Karpas-422 (cell line): ENCODE measurements at regions not wholly inside any gene's neighbourhood (a gene's known extent, or its start where the extent isn't known, plus 50 kb on each side); places are given as distances from the start of the nearest gene placed in this dataset.

Source experiments
- DNase-seq: peaks from one replicate; pipeline ENCODE4 v3.0.0-alpha.2; 2015
- H2AFZ ChIP-seq: fragments of 200-600 bp; sonication (generic); 2 replicates; pipeline ENCODE4 v1.6.1; 2014; ENCODE audit warnings: antibody characterized with exemption, low read length, mixed read lengths
- H3K27ac ChIP-seq: fragments of 200-600 bp; sonication (generic); 2 replicates; pipeline ENCODE4 v1.5.1; 2014; ENCODE audit warnings: mild to moderate bottlenecking, low read length, moderate library complexity
- H3K27me3 ChIP-seq: fragments of 200-600 bp; sonication (generic); 2 replicates; pipeline ENCODE4 v1.6.1; 2014; ENCODE audit warnings: low read length, mixed read lengths
- H3K36me3 ChIP-seq: fragments of 200-600 bp; sonication (generic); 2 replicates; pipeline ENCODE4 v1.6.1; 2014; ENCODE audit warnings: low read length, mixed read lengths; ENCODE audit not compliant: insufficient read depth
- H3K4me1 ChIP-seq: fragments of 200-600 bp; sonication (generic); 2 replicates; pipeline ENCODE4 v1.6.1; 2014; ENCODE audit warnings: mild to moderate bottlenecking, low read length, mixed read lengths
- H3K4me2 ChIP-seq: fragments of 200-600 bp; sonication (generic); 2 replicates; pipeline ENCODE4 v1.6.1; 2014; ENCODE audit warnings: low read length, low read depth, mild to moderate bottlenecking; ENCODE audit not compliant: poor library complexity, severe bottlenecking
- H3K4me3 ChIP-seq: fragments of 200-600 bp; sonication (generic); 2 replicates; pipeline ENCODE4 v1.5.1; 2014; ENCODE audit warnings: mild to moderate bottlenecking, antibody characterized with exemption, low read length, mixed read lengths
- H3K79me2 ChIP-seq: fragments of 200-600 bp; sonication (generic); 2 replicates; pipeline ENCODE4 v1.6.1; 2014; ENCODE audit warnings: mild to moderate bottlenecking, low read length, mixed read lengths
- H3K9ac ChIP-seq: fragments of 200-600 bp; sonication (generic); 2 replicates; pipeline ENCODE4 v1.6.0; 2014; ENCODE audit warnings: low read length
- H3K9me2 ChIP-seq: fragments of 200-600 bp; sonication (generic), shearing (Covaris generic); replicated peaks from 2 replicates; pipeline ENCODE4 v1.6.0; 2014; ENCODE audit warnings: mild to moderate bottlenecking, low read length, moderate library complexity; ENCODE audit not compliant: insufficient read depth
- H3K9me3 ChIP-seq: fragments of 300-700, 200-600 bp; sonication (generic); 2 replicates; pipeline ENCODE4 v1.6.1; 2014; ENCODE audit warnings: low read length, mixed read lengths
- H4K20me1 ChIP-seq: fragments of 200-600 bp; sonication (generic); 2 replicates; pipeline ENCODE4 v1.6.1; 2014; ENCODE audit warnings: mild to moderate bottlenecking, antibody characterized with exemption, low read length, low read depth; ENCODE audit not compliant: insufficient read depth

DNA sequence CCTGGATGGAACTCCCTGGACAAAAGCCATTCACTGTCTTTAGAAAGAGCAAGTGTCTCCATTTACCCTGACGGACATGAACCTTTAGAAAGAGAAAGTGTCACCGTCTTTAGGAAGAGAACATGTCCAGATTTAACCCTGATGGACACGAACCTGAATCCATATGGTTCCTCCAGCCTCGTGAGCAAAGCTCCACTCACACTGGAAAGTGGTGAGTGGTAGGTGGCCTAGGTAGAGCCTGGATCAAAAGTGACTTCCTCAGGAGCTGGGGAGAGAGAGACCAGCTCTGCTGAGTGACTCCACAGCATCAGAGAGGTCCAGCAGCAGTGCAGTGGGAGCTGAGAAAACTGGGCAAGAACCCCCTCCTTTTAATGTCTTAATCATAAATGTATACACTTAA lies 59.8 kb upstream of the IRS2 start:
- H4K20me1 ChIP-seq, result no peaks in the 10 kb centered on the region
- H3K79me2 ChIP-seq, result no peaks in the 10 kb centered on the region
- no peaks in the 10 kb centered on the region for H3K27me3 ChIP-seq
- DNase-seq, result no peak
- H3K36me3 ChIP-seq, result no peaks in the 10 kb centered on the region
- H3K4me2 ChIP-seq, result no peak overlapping the region
- no peak overlapping the region for H3K9ac ChIP-seq
- H2AFZ ChIP-seq, result no peak overlapping the region
- no peaks in the 10 kb centered on the region for H3K4me1 ChIP-seq
- H3K9me3 ChIP-seq, result no peaks in the 10 kb centered on the region
- no peaks in the 10 kb centered on the region for H3K9me2 ChIP-seq
- no peak overlapping the region for H3K27ac ChIP-seq
- H3K4me3 ChIP-seq, result no peak overlapping the region

GRCh38 chr13:109844396-109844795 lies 58.0 kb upstream of the IRS2 start:
- Histone ChIP-seq H3K9ac (no peak overlapping the region), H3K27ac (no peak overlapping the region), H3K27me3 (no peaks in the 10 kb centered on the region), H3K4me3 (no peak overlapping the region), H3K4me2 (no peak overlapping the region), H4K20me1 (no peaks in the 10 kb centered on the region), H3K36me3 (no peaks in the 10 kb centered on the region), H2AFZ (no peak overlapping the region), H3K9me3 (no peaks in the 10 kb centered on the region), H3K79me2 (no peaks in the 10 kb centered on the region), H3K4me1 (no peaks in the 10 kb centered on the region), H3K9me2 (no peaks in the 10 kb centered on the region)
- no peak for DNase-seq

GRCh38 chr13:109843695-109844094 lies 57.3 kb upstream of the IRS2 start:
- no peaks in the 10 kb centered on the region for H3K79me2 ChIP-seq
- no peak overlapping the region for H3K4me3 ChIP-seq
- no peaks in the 10 kb centered on the region for H3K4me1 ChIP-seq
- no peak overlapping the region for H3K9ac ChIP-seq
- no peaks in the 10 kb centered on the region for H3K9me2 ChIP-seq
- no peaks in the 10 kb centered on the region for H3K27me3 ChIP-seq
- DNase-seq, result no peak
- H3K36me3 ChIP-seq, result no peaks in the 10 kb centered on the region
- no peak overlapping the region for H2AFZ ChIP-seq
- no peak overlapping the region for H3K27ac ChIP-seq
- H3K4me2 ChIP-seq, result no peak overlapping the region
- H3K9me3 ChIP-seq, result no peaks in the 10 kb centered on the region
- H4K20me1 ChIP-seq, result no peaks in the 10 kb centered on the region

DNA sequence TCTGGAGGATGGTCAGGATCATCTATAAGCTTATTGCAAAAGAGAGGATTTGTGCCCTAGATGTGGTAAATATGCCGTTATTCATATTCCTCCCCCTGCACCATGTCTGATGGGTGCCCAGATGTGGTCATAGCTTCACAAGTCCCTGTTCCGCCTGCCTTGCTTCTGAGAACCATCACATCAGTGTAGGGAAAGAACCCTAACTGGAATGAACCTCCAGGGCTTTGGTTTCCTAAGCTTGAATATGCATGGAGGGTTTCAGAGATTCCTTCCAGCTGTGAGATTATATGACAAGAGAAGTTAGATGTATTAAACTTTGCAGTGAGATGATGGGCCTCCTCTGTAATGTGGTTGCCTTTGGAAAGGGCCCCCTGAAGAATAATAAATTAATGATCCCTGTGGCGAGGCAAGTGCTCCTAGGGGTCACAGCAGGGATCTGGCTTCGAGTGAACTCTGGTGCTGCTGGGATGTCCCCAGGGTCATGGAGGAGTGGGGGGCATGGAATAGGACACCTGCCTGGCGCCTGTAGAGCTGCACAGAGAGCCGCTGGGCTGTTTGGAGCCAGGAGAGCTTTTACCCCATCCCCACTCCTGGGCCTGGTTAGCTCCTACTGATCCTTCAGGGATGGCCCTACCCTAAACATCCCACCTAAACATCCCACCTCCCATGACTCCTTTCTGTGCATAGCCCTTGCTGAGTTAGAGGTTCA lies 56.0 kb upstream of the IRS2 start:
- Histone ChIP-seq H3K4me1 (no peaks in the 10 kb centered on the region), H3K36me3 (no peaks in the 10 kb centered on the region), H3K4me3 (no peak overlapping the region), H3K27me3 (no peaks in the 10 kb centered on the region), H3K27ac (no peak overlapping the region), H3K4me2 (no peak overlapping the region), H4K20me1 (no peaks in the 10 kb centered on the region), H3K79me2 (no peaks in the 10 kb centered on the region), H3K9me2 (no peaks in the 10 kb centered on the region), H3K9me3 (no peaks in the 10 kb centered on the region), H3K9ac (no peak overlapping the region), H2AFZ (no peak overlapping the region)
- DNase-seq, result no peak

DNA sequence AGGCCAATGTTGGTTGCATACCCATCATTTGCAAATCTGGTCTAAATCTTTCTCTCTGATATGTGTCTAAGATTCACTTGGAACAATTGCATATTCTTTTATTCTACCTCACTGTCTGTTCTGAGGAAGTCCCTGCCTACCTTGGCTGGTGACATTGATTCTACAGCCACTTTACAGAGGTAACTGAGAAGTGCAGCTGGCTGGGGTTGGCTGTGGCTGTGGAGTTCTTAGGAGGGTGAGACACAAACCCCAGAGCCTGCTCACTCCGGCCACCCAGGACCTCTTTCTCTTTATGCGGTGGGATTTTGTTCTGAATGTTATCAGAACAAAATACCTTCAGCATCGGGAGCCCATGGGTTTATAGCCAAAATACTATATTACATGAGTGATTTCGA lies 54.5 kb upstream of the IRS2 start:
- Histone ChIP-seq H3K9ac (no peak overlapping the region), H4K20me1 (no peaks in the 10 kb centered on the region), H3K9me3 (no peaks in the 10 kb centered on the region), H3K27me3 (no peaks in the 10 kb centered on the region), H3K9me2 (no peaks in the 10 kb centered on the region), H3K4me1 (no peaks in the 10 kb centered on the region), H3K4me2 (no peak overlapping the region), H2AFZ (no peak overlapping the region), H3K36me3 (no peaks in the 10 kb centered on the region), H3K4me3 (no peak overlapping the region), H3K27ac (no peak overlapping the region), H3K79me2 (no peaks in the 10 kb centered on the region)
- no peak for DNase-seq

DNA sequence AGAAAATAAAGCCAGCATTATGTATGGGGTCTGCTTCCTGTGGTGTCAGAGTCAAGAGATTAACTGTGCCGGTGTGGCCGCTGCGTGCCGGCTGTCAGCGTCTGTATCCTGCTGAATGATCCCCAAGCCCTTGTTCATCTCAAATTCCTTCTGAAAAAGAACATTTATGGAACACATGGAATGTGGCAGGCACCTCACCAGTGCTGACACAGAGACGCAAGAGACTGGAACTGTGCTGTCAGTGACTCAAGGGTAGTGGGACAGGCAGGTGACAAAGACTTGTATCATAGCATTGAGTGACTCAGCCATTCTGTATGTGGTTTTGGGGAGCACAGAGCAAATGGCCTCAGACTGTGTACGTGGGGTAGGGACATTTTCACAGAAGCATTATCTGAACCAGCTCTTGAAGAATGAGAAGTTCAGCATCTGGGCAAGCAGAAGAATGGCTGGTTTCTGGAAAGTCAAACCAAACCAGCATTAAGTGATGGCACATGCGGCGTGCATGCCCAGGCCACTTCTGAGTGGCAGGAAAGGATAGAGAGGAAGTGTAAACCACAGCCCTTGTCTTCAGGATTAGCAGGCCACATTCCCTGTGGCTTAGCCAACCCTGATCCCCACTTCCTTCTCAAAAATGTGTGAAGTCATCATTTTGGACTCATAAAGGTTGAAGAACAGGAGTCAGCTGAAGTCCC lies 54.0 kb upstream of the IRS2 start:
- no peak overlapping the region for H2AFZ ChIP-seq
- no peaks in the 10 kb centered on the region for H3K27me3 ChIP-seq
- no peaks in the 10 kb centered on the region for H4K20me1 ChIP-seq
- H3K9me2 ChIP-seq, result no peaks in the 10 kb centered on the region
- no peak overlapping the region for H3K4me2 ChIP-seq
- no peaks in the 10 kb centered on the region for H3K4me1 ChIP-seq
- no peak overlapping the region for H3K4me3 ChIP-seq
- no peak overlapping the region for H3K9ac ChIP-seq
- no peaks in the 10 kb centered on the region for H3K9me3 ChIP-seq
- no peak for DNase-seq
- H3K79me2 ChIP-seq, result no peaks in the 10 kb centered on the region
- no peaks in the 10 kb centered on the region for H3K36me3 ChIP-seq
- no peak overlapping the region for H3K27ac ChIP-seq

GRCh38 chr13:109836629-109837607 lies 50.5 kb upstream of the IRS2 start:
- Histone ChIP-seq H3K27me3 (no peaks in the 10 kb centered on the region), H4K20me1 (no peaks in the 10 kb centered on the region), H3K4me1 (no peaks in the 10 kb centered on the region), H3K36me3 (no peaks in the 10 kb centered on the region), H3K4me3 (no peak overlapping the region), H3K9me3 (no peaks in the 10 kb centered on the region), H2AFZ (no peak overlapping the region), H3K9ac (no peak overlapping the region), H3K27ac (no peak overlapping the region), H3K79me2 (no peaks in the 10 kb centered on the region), H3K9me2 (no peaks in the 10 kb centered on the region), H3K4me2 (no peak overlapping the region)
- DNase-seq, result no peak
